Activated CD8-positive, alpha-beta T cell treated with anti-CD3 and anti-CD28 coated beads for 36 hours (primary cell): ENCODE measurements at regions not wholly inside any gene's neighbourhood (a gene's known extent, or its start where the extent isn't known, plus 50 kb on each side); places are given as distances from the start of the nearest gene placed in this dataset.

Experiments
- ATAC-seq: fragments of 200-7000 bp; cut with Tn5 transposase; one replicate; pipeline ENCODE4 v1.10.0; 2021; ENCODE audit warnings: mild to moderate bottlenecking, moderate library complexity
- CTCF ChIA-PET: fragments of 350-600 bp; sonication (Branson Sonifier 250); formaldehyde crosslinking; loops from one replicate; lab custom pipeline; 2021; ENCODE audit warnings: antibody characterized with exemption; lab: Charles Lee
- POLR2A ChIA-PET: fragments of 350-600 bp; sonication (Branson Sonifier 250); formaldehyde crosslinking; loops from one replicate; lab custom pipeline; 2021; ENCODE audit warnings: antibody characterized with exemption; lab: Charles Lee
- DNase-seq: peaks from one replicate; pipeline ENCODE4 v3.0.0-alpha.2; 2020
- H3K27ac Mint-ChIP-seq: one replicate; pipeline ENCODE4 v1.8.0; 2021; ENCODE audit warnings: mild to moderate bottlenecking, mixed read lengths
- H3K27me3 Mint-ChIP-seq: one replicate; pipeline ENCODE4 v1.8.0; 2021; ENCODE audit warnings: mixed read lengths
- H3K36me3 Mint-ChIP-seq: one replicate; pipeline ENCODE4 v1.8.0; 2021; ENCODE audit warnings: low read depth, mixed read lengths
- H3K4me1 Mint-ChIP-seq: one replicate; pipeline ENCODE4 v1.8.0; 2021; ENCODE audit warnings: low read depth, mixed read lengths
- H3K4me3 Mint-ChIP-seq: one replicate; pipeline ENCODE4 v1.8.0; 2021; ENCODE audit warnings: mild to moderate bottlenecking, moderate library complexity, mixed read lengths
- H3K9me3 Mint-ChIP-seq: one replicate; pipeline ENCODE4 v1.8.0; 2021; ENCODE audit warnings: mixed read lengths
- intact Hi-C: fragments of 100-400 bp; cut with micrococcal nuclease; formaldehyde crosslinking; loops from one replicate; pipeline ENCODE4 v1.10.0; 2022
- TF ChIP-seq, protein P1 (sequence below): fragments of 200-600 bp; IDR thresholded peaks from one replicate; pipeline ENCODE4 v1.8.0; 2022; ENCODE audit warnings: antibody characterized with exemption, mild to moderate bottlenecking

DNA sequence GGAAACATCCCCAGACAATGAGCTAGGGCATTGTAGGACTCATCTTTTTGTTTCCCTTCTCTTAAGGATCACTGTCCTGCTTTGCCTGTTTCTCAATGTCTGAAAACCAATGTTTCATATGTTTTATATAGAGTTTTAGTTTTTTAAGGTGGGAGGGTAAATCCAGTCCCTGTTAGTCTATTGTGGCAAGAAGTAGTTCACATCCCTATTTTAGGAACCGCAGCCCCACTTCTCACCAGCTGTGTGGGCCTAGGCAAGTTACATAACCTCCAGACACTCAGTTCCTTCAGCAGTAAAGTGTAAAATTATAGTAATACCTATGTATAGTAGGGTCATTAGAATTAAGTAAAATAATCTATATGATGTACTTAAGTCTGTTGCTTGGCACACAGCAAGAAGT lies 105.8 kb upstream of the WLS start:
- intact Hi-C loops = no loop called here
- DNase-seq (no peak), ATAC-seq (no peak)
- Mint-ChIP-seq H3K27me3 (peaks cover 1% of the 10 kb centered on the region), H3K9me3 (no peaks in the 10 kb centered on the region), H3K4me1 (no peaks in the 10 kb centered on the region), H3K36me3 (no peaks in the 10 kb centered on the region), H3K27ac (no peak overlapping the region), H3K4me3 (no peak overlapping the region)
- POLR2A ChIA-PET = no interaction called here
- CTCF ChIA-PET = no interaction called here
- TF ChIP-seq, protein P1, sequence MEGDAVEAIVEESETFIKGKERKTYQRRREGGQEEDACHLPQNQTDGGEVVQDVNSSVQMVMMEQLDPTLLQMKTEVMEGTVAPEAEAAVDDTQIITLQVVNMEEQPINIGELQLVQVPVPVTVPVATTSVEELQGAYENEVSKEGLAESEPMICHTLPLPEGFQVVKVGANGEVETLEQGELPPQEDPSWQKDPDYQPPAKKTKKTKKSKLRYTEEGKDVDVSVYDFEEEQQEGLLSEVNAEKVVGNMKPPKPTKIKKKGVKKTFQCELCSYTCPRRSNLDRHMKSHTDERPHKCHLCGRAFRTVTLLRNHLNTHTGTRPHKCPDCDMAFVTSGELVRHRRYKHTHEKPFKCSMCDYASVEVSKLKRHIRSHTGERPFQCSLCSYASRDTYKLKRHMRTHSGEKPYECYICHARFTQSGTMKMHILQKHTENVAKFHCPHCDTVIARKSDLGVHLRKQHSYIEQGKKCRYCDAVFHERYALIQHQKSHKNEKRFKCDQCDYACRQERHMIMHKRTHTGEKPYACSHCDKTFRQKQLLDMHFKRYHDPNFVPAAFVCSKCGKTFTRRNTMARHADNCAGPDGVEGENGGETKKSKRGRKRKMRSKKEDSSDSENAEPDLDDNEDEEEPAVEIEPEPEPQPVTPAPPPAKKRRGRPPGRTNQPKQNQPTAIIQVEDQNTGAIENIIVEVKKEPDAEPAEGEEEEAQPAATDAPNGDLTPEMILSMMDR = no peak

DNA sequence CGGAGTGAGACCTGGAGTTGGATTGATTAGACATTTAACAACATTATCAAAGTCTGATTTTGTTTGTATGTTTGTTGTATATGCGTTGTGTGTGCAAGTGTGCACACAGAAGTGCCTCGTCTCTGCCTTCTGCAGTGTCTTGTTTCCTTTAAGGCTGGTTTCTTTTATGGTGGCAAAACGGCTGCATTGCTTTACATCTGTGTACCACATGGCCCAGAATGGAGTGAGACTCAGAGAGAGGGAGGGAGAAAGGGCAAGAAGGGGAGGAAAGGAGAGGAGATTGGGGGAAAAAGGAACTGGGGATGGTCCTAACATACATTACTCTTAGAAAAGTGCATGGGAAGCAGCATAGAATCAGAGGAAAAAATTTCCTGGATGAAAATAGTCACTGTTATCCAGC lies 99.7 kb upstream of the WLS start:
- POLR2A ChIA-PET = no interaction called here
- H3K27ac Mint-ChIP-seq = no peak overlapping the region
- intact Hi-C loops = no loop called here
- no peak for DNase-seq
- CTCF ChIA-PET = no interaction called here
- H3K9me3 Mint-ChIP-seq = no peaks in the 10 kb centered on the region
- peaks cover 1% of the 10 kb centered on the region for H3K27me3 Mint-ChIP-seq
- H3K4me1 Mint-ChIP-seq = no peaks in the 10 kb centered on the region
- TF ChIP-seq, protein P1 = no peak
- H3K4me3 Mint-ChIP-seq = no peak overlapping the region
- no peak for ATAC-seq
- H3K36me3 Mint-ChIP-seq = no peaks in the 10 kb centered on the region

DNA sequence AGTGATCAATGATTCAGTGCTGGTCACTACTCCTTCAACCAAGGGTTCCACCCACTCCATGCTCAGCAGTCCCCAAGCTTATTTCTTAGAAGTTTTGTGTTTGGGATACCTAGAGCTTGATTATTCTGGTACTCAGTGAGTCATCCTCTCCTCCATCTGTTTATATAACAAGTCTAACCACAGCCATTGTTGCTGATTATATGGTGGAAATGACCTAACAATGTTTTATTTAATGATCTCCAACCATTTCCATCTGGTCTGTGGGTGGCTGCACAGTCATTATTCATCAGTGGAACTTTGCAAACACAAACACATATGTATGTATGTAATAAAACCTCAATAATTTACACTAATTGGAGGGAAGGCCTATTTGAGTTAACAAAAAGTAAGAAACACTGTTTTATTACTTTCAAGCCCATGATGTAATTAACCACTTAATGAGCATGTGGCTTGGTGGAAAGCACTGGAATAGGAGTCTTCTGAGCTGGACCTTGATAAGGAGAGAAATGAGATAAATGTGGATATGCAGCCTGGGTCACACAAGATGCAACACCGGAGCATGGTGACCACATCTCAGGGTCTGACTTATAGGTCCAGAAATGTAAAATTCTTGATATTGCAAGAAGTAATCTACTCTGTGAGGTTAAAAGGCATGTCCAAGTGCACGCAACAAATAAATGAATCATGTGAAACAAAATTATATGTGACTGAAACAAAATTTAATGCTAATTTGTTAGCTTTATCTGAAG lies 99.0 kb upstream of the WLS start:
- no peak for ATAC-seq
- Mint-ChIP-seq H3K27ac (no peak overlapping the region), H3K9me3 (no peaks in the 10 kb centered on the region)

DNA sequence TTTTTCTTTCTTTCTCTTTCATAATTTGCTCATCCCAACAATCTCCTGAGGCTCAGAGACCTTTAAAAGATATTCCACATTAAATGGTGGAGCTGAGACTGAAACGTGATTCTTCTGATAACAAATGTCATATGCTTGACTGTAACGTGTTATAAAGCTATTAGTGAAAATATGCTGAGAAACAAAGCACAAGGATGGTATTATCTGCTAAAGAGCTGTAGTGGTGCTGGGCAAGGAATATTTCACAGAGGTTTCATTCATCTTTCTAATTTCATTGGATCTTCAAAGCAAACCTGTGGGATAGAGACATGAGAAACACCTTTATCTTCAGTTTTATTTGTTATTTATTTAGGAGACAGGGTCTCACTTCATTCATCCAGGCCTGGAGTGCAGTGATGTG lies 98.1 kb upstream of the WLS start:
- intact Hi-C loops = no loop called here
- H3K9me3 Mint-ChIP-seq = no peaks in the 10 kb centered on the region
- CTCF ChIA-PET = interaction anchor here (0.6 kb wide), 1 partner anchor 123 kb away, joined by 3 read pairs; no protein-coding TSS in a partner anchor
- POLR2A ChIA-PET = no interaction called here
- H3K4me3 Mint-ChIP-seq = no peak overlapping the region
- no peak overlapping the region for H3K27ac Mint-ChIP-seq
- DNase-seq = no peak
- no peaks in the 10 kb centered on the region for H3K4me1 Mint-ChIP-seq
- no peak for ATAC-seq
- no peaks in the 10 kb centered on the region for H3K36me3 Mint-ChIP-seq
- peaks cover 1% of the 10 kb centered on the region for H3K27me3 Mint-ChIP-seq
- TF ChIP-seq, protein P1 = no peak

More for the DNA sequence above, 99.0 kb upstream of the WLS start:
- H3K4me1 Mint-ChIP-seq = no peaks in the 10 kb centered on the region
- ChIA-PET POLR2A (no interaction called here), CTCF (no interaction called here)
- no peak overlapping the region for H3K4me3 Mint-ChIP-seq
- TF ChIP-seq, protein P1 = no peak
- H3K36me3 Mint-ChIP-seq = no peaks in the 10 kb centered on the region
- intact Hi-C loops = no loop called here
- H3K27me3 Mint-ChIP-seq = peaks cover 1% of the 10 kb centered on the region
- DNase-seq = no peak

DNA sequence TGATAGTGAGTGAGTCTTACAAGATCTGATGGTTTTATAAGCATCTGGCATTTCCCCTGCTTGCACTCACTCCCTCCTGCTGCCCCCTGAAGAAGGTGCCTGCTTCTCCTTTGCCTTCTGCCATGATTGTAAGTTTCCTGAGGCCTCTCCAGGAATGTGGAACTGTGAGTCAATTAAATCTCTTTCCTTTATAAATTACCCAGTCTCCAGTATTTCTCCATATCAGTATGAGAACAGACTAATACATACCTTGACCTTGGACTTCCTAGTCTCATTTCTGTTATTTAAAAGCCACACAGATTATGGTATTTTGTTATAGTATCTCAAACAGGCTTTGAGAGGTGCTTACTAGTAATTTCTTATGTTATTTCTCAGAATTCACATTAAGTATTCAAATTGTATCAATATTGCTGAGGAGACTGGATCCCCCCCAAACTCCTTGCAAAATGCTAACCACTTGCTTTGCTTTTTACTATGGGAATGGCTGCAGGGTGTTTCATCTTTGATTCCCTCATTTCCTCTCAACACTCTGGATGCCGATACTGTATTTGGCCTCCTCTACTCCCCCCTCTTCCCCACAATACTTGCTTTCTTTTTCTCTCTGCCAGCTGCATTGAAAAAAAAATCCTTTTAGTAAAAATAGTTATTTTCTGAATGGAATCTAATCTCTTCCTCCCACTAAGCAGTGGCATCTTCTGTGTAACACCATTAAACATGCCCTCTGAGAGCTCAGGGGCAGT lies 96.9 kb upstream of the WLS start:
- H3K27me3 Mint-ChIP-seq = peaks cover 1% of the 10 kb centered on the region
- DNase-seq (no peak), ATAC-seq (no peak)
- H3K27ac Mint-ChIP-seq = no peak overlapping the region
- TF ChIP-seq, protein P1 = no peak
- ChIA-PET POLR2A (no interaction called here), CTCF (no interaction called here)
- H3K36me3 Mint-ChIP-seq = no peaks in the 10 kb centered on the region
- intact Hi-C loops = no loop called here
- no peak overlapping the region for H3K4me3 Mint-ChIP-seq
- H3K4me1 Mint-ChIP-seq = no peaks in the 10 kb centered on the region
- H3K9me3 Mint-ChIP-seq = no peaks in the 10 kb centered on the region
